ENCODE measurements at regions not wholly inside any gene's neighbourhood (a gene's known extent, or its start where the extent isn't known, plus 50 kb on each side); places are given as distances from the start of the nearest gene placed in this dataset.

GRCh38 chr4:127249767-127250108 lies 383.0 kb upstream of the INTU start:
- no peak for TF ChIP-seq DPF2 (IDR thresholded peaks at IDR 0.05)
- no peak for TF ChIP-seq REST (IDR thresholded peaks at IDR 0.05; ENCODE audit: low read depth, low read length)
- no peak for TF ChIP-seq IKZF1 (conservative IDR thresholded peaks at IDR 0.05)
- no peak for TF ChIP-seq SMAD1 (IDR thresholded peaks at IDR 0.05; ENCODE audit: low read depth, partially characterized antibody)
- no peak for TF ChIP-seq EZH2 (IDR thresholded peaks at IDR 0.05; ENCODE audit: borderline replicate concordance, control insufficient read depth, low read depth, low read length)
- no peak for TF ChIP-seq NKRF (conservative IDR thresholded peaks at IDR 0.05)
- TF ChIP-seq POLR2A (IDR thresholded peaks at IDR 0.05; ENCODE audit: low read depth, low read length), result no peak
- no peak for TF ChIP-seq USF1 (IDR thresholded peaks at IDR 0.05; ENCODE audit: borderline replicate concordance, extremely low read length, insufficient read depth, low read depth, low read length)
- TF ChIP-seq KDM1A (IDR thresholded peaks at IDR 0.05; ENCODE audit: borderline replicate concordance), result no peak
- TF ChIP-seq NFIC (IDR thresholded peaks at IDR 0.05; ENCODE audit: low read depth, low read length), result no peak
- TF ChIP-seq CREM (IDR thresholded peaks at IDR 0.05; ENCODE audit: low read depth), result no peak
